ENCODE measurements at regions not wholly inside any gene's neighbourhood (a gene's known extent, or its start where the extent isn't known, plus 50 kb on each side); places are given as distances from the start of the nearest gene placed in this dataset.

DNA sequence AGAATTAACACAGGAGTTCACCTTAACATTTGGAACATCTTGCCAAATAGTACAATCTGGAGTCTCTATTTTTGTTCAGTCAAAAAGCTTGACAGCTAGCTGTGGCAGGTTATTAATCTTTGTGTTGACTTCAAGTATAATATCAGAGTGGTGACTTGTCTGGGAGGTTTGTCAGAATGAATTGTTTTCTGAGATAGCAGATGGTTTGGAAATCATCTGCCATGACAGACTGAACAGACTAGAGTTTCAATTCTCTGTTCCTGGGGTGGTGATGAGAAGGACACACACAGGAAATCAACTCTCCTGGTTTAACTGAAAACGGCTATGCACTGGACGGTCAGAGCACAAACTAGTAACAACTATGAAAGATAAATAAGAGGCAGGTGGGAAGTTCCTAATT is 203.3 kb upstream of the EMCN start:
- Histone ChIP-seq H4K20me1 (ENCODE audit: low read depth, low read length) (no peaks in the 10 kb centered on the region), H3K4me3 (ENCODE audit: insufficient read depth, low read length, poor library complexity, severe bottlenecking) (no peak overlapping the region), H3K4me2 (ENCODE audit: low read depth, low read length, poor library complexity, severe bottlenecking) (no peak overlapping the region), H3K27me3 (ENCODE audit: low read length) (no peaks in the 10 kb centered on the region), H3K27ac (ENCODE audit: low read depth, low read length) (no peak overlapping the region), H3K9me2 (replicated peaks; ENCODE audit: insufficient read depth, low read length) (no peaks in the 10 kb centered on the region), H2AFZ (ENCODE audit: low read depth, low read length, severe bottlenecking) (no peak overlapping the region), H3K36me3 (ENCODE audit: low read length) (no peaks in the 10 kb centered on the region), H3K9ac (ENCODE audit: low read length) (no peak overlapping the region), H3K79me2 (ENCODE audit: insufficient read depth, low read length) (no peaks in the 10 kb centered on the region), H3F3A (ENCODE audit: insufficient read depth) (no peaks in the 10 kb centered on the region), H3K9me3 (ENCODE audit: insufficient read depth, low read length) (no peaks in the 10 kb centered on the region)
- TF ChIP-seq, protein P1, sequence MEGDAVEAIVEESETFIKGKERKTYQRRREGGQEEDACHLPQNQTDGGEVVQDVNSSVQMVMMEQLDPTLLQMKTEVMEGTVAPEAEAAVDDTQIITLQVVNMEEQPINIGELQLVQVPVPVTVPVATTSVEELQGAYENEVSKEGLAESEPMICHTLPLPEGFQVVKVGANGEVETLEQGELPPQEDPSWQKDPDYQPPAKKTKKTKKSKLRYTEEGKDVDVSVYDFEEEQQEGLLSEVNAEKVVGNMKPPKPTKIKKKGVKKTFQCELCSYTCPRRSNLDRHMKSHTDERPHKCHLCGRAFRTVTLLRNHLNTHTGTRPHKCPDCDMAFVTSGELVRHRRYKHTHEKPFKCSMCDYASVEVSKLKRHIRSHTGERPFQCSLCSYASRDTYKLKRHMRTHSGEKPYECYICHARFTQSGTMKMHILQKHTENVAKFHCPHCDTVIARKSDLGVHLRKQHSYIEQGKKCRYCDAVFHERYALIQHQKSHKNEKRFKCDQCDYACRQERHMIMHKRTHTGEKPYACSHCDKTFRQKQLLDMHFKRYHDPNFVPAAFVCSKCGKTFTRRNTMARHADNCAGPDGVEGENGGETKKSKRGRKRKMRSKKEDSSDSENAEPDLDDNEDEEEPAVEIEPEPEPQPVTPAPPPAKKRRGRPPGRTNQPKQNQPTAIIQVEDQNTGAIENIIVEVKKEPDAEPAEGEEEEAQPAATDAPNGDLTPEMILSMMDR (IDR thresholded peaks at IDR 0.05; ENCODE audit: insufficient read depth, low read length, poor library complexity, severe bottlenecking) = no peak
- no peak for TF ChIP-seq EZH2phosphoT487 (conservative IDR thresholded peaks at IDR 0.05; ENCODE audit: low read length)

DNA sequence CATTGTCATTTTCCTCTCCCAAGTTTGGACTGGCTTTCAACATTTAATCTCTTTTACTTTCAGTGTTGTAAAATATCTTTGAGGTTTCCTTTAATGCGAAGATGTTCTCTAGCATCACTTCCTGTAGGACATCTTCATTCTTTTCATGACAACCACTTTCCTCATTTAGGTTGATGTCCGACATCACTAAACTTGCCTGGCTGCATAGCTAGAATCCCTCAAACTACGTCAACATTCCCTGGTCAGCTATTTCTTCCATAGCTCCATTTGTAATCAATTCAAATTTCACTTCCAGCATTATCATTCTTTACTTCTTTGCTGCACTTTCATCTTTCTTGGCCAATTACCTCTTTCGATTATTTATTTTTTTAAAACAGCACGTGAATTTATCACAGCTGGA is 198.6 kb upstream of the EMCN start:
- no peaks in the 10 kb centered on the region for H3K36me3 ChIP-seq (ENCODE audit: low read length)
- no peaks in the 10 kb centered on the region for H3K9me3 ChIP-seq (ENCODE audit: insufficient read depth, low read length)
- TF ChIP-seq, protein P1 (IDR thresholded peaks at IDR 0.05; ENCODE audit: insufficient read depth, low read length, poor library complexity, severe bottlenecking) = no peak
- TF ChIP-seq EZH2phosphoT487 (conservative IDR thresholded peaks at IDR 0.05; ENCODE audit: low read length) = no peak
- H3K4me3 ChIP-seq (ENCODE audit: insufficient read depth, low read length, poor library complexity, severe bottlenecking) = no peak overlapping the region
- H3F3A ChIP-seq (ENCODE audit: insufficient read depth) = no peaks in the 10 kb centered on the region
- no peaks in the 10 kb centered on the region for H3K27me3 ChIP-seq (ENCODE audit: low read length)
- H3K27ac ChIP-seq (ENCODE audit: low read depth, low read length) = no peak overlapping the region
- no peak overlapping the region for H2AFZ ChIP-seq (ENCODE audit: low read depth, low read length, severe bottlenecking)
- H3K9me2 ChIP-seq (replicated peaks; ENCODE audit: insufficient read depth, low read length) = no peaks in the 10 kb centered on the region
- H4K20me1 ChIP-seq (ENCODE audit: low read depth, low read length) = no peaks in the 10 kb centered on the region
- no peak overlapping the region for H3K9ac ChIP-seq (ENCODE audit: low read length)
- H3K4me2 ChIP-seq (ENCODE audit: low read depth, low read length, poor library complexity, severe bottlenecking) = no peak overlapping the region
- no peaks in the 10 kb centered on the region for H3K79me2 ChIP-seq (ENCODE audit: insufficient read depth, low read length)

DNA sequence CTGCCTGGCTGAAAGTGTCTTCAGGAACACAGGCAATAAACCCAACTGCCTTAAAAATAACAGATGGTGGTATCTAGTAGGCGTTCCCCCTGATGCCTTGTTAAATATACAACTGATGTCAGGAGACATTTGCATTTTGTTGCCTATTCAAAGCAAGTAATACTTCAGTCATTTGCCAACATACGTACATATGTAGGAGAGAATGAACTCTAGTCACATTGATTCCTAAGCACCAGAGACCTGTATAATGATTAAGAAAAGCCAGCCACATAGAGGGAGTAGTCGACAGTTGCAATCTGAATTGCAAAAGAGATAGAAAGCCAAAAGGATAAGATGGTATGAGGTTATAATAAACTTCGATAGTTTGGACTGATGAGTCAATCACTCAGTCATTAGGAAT is 191.0 kb upstream of the EMCN start:
- Histone ChIP-seq H3K27ac (ENCODE audit: low read depth, low read length) (no peak overlapping the region), H3K79me2 (ENCODE audit: insufficient read depth, low read length) (no peaks in the 10 kb centered on the region), H3F3A (ENCODE audit: insufficient read depth) (no peaks in the 10 kb centered on the region), H3K9me2 (replicated peaks; ENCODE audit: insufficient read depth, low read length) (no peaks in the 10 kb centered on the region), H3K9ac (ENCODE audit: low read length) (no peak overlapping the region), H2AFZ (ENCODE audit: low read depth, low read length, severe bottlenecking) (no peak overlapping the region), H3K9me3 (ENCODE audit: insufficient read depth, low read length) (no peaks in the 10 kb centered on the region), H3K4me3 (ENCODE audit: insufficient read depth, low read length, poor library complexity, severe bottlenecking) (no peak overlapping the region), H3K36me3 (ENCODE audit: low read length) (no peaks in the 10 kb centered on the region), H3K27me3 (ENCODE audit: low read length) (no peaks in the 10 kb centered on the region), H3K4me2 (ENCODE audit: low read depth, low read length, poor library complexity, severe bottlenecking) (no peak overlapping the region), H4K20me1 (ENCODE audit: low read depth, low read length) (no peaks in the 10 kb centered on the region)
- TF ChIP-seq EZH2phosphoT487 (conservative IDR thresholded peaks at IDR 0.05; ENCODE audit: low read length) = no peak
- TF ChIP-seq, protein P1 (IDR thresholded peaks at IDR 0.05; ENCODE audit: insufficient read depth, low read length, poor library complexity, severe bottlenecking) = no peak

DNA sequence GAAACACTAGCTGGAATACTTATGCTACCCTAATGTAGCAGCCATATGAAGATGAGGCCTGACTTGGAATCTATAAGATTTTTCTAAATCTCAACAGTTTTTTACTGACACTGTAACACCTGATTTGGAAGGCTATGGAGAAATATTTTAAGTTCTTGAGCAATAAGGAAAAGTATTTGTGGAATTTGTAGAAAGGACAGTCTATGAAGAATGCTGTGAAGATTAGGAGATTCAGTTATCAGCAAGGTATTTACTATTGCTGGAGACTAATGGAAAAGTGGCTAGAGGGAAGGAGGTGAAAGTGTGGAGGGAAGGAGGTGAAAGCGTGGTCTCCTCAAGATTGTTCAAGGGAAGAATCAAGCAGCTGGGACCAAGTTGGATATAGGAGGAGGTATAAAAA is 190.0 kb upstream of the EMCN start:
- Histone ChIP-seq H3K4me2 (ENCODE audit: low read depth, low read length, poor library complexity, severe bottlenecking) (no peak overlapping the region), H3K9me2 (replicated peaks; ENCODE audit: insufficient read depth, low read length) (no peaks in the 10 kb centered on the region), H3K27ac (ENCODE audit: low read depth, low read length) (no peak overlapping the region), H3K9ac (ENCODE audit: low read length) (no peak overlapping the region), H3K4me3 (ENCODE audit: insufficient read depth, low read length, poor library complexity, severe bottlenecking) (no peak overlapping the region), H4K20me1 (ENCODE audit: low read depth, low read length) (no peaks in the 10 kb centered on the region), H3K9me3 (ENCODE audit: insufficient read depth, low read length) (no peaks in the 10 kb centered on the region), H3K79me2 (ENCODE audit: insufficient read depth, low read length) (no peaks in the 10 kb centered on the region), H3K36me3 (ENCODE audit: low read length) (no peaks in the 10 kb centered on the region), H3F3A (ENCODE audit: insufficient read depth) (no peaks in the 10 kb centered on the region), H3K27me3 (ENCODE audit: low read length) (no peaks in the 10 kb centered on the region), H2AFZ (ENCODE audit: low read depth, low read length, severe bottlenecking) (no peak overlapping the region)
- TF ChIP-seq, protein P1 (IDR thresholded peaks at IDR 0.05; ENCODE audit: insufficient read depth, low read length, poor library complexity, severe bottlenecking) = no peak

All from SU-DHL-6 (cell line).